H9 (cell line): ENCODE measurements at regions not wholly inside any gene's neighbourhood (a gene's known extent, or its start where the extent isn't known, plus 50 kb on each side); places are given as distances from the start of the nearest gene placed in this dataset.

Source experiments
- DNase-seq: peaks from one replicate; pipeline ENCODE4 v3.0.0-alpha.2; 2017
- H2AFZ ChIP-seq: one replicate; pipeline ENCODE4 v1.6.1; 2013; ENCODE audit warnings: mild to moderate bottlenecking, low read length, control low read depth, moderate library complexity
- H2AK5ac ChIP-seq: 2 replicates; pipeline ENCODE4 v1.6.1; 2013; ENCODE audit warnings: low read length, control low read depth, mixed read lengths; ENCODE audit not compliant: insufficient read length
- H2BK120ac ChIP-seq: one replicate; pipeline ENCODE4 v1.6.1; 2013; ENCODE audit warnings: low read depth, mild to moderate bottlenecking, low read length, control low read depth, inconsistent platforms; ENCODE audit not compliant: poor library complexity, severe bottlenecking
- H2BK12ac ChIP-seq: 2 replicates; pipeline ENCODE4 v1.6.1; 2013; ENCODE audit warnings: low read length, control low read depth, mixed read lengths, low read depth; ENCODE audit not compliant: insufficient read length
- H2BK15ac ChIP-seq: 2 replicates; pipeline ENCODE4 v1.6.1; 2013; ENCODE audit warnings: low read depth, low read length, control low read depth
- H2BK20ac ChIP-seq: one replicate; pipeline ENCODE4 v1.6.1; 2013; ENCODE audit warnings: low read depth, mild to moderate bottlenecking, low read length, control low read depth, inconsistent platforms; ENCODE audit not compliant: poor library complexity, severe bottlenecking
- H2BK5ac ChIP-seq: 2 replicates; pipeline ENCODE4 v1.6.1; 2013; ENCODE audit warnings: low read length, control low read depth, mixed read lengths; ENCODE audit not compliant: insufficient read length
- H3K14ac ChIP-seq: 2 replicates; pipeline ENCODE4 v1.6.1; 2013; ENCODE audit warnings: low read length, control low read depth; ENCODE audit not compliant: insufficient read depth
- H3K18ac ChIP-seq: 2 replicates; pipeline ENCODE4 v1.6.1; 2013; ENCODE audit warnings: low read depth, mild to moderate bottlenecking, mixed read lengths, low read length, control low read depth; ENCODE audit not compliant: insufficient read length
- H3K23ac ChIP-seq: 2 replicates; pipeline ENCODE4 v1.6.1; 2013; ENCODE audit warnings: low read length, control low read depth, mixed read lengths, low read depth; ENCODE audit not compliant: insufficient read length
- H3K23me2 ChIP-seq: 2 replicates; pipeline ENCODE4 v1.6.1; 2013; ENCODE audit warnings: low read depth, mild to moderate bottlenecking, mixed read lengths, low read length, control low read depth; ENCODE audit not compliant: insufficient read length, poor library complexity, severe bottlenecking
- H3K27ac ChIP-seq: 2 replicates; pipeline ENCODE4 v1.5.1; 2013; ENCODE audit warnings: low read length, control low read depth, mixed read lengths, low read depth; ENCODE audit not compliant: insufficient read length
- H3K27me3 ChIP-seq: 2 replicates; pipeline ENCODE4 v1.6.1; 2013; ENCODE audit warnings: low read length, control low read depth, inconsistent platforms; ENCODE audit not compliant: insufficient read depth
- H3K4ac ChIP-seq: 2 replicates; pipeline ENCODE4 v1.6.1; 2013; ENCODE audit warnings: low read depth, mild to moderate bottlenecking, control low read depth, inconsistent platforms, low read length, moderate library complexity
- H3K4me1 ChIP-seq: 2 replicates; pipeline ENCODE4 v1.6.1; 2013; ENCODE audit warnings: low read length, control low read depth, inconsistent platforms; ENCODE audit not compliant: insufficient read depth
- H3K4me2 ChIP-seq: 2 replicates; pipeline ENCODE4 v1.6.1; 2013; ENCODE audit warnings: low read length, control low read depth, mixed read lengths; ENCODE audit not compliant: insufficient read length, insufficient read depth
- H3K56ac ChIP-seq: 2 replicates; pipeline ENCODE4 v1.6.1; 2013; ENCODE audit warnings: low read depth, mild to moderate bottlenecking, mixed read lengths, low read length, control low read depth; ENCODE audit not compliant: insufficient read length
- H3K79me1 ChIP-seq: 2 replicates; pipeline ENCODE4 v1.6.1; 2013; ENCODE audit warnings: low read depth, mild to moderate bottlenecking, moderate library complexity, low read length, control low read depth, inconsistent platforms; ENCODE audit not compliant: insufficient read depth, poor library complexity, severe bottlenecking
- H3K79me2 ChIP-seq: 2 replicates; pipeline ENCODE4 v1.6.1; 2013; ENCODE audit warnings: low read length, control low read depth, inconsistent platforms; ENCODE audit not compliant: insufficient read depth
- H3K9ac ChIP-seq: 2 replicates; pipeline ENCODE4 v1.6.1; 2013; ENCODE audit warnings: low read length, control low read depth, mixed read lengths; ENCODE audit not compliant: insufficient read length; ENCODE audit errors: extremely low read depth
- H3K9me3 ChIP-seq: one replicate; pipeline ENCODE4 v1.6.1; 2013; ENCODE audit warnings: low read depth, low read length, inconsistent platforms; ENCODE audit not compliant: control insufficient read depth
- H3T11ph ChIP-seq: one replicate; pipeline ENCODE4 v1.6.1; 2013; ENCODE audit warnings: mild to moderate bottlenecking, low read length, control low read depth, inconsistent platforms
- H4K20me1 ChIP-seq: one replicate; pipeline ENCODE4 v1.6.1; 2013; ENCODE audit not compliant: control insufficient read depth, insufficient read length, insufficient read depth
- H4K5ac ChIP-seq: 2 replicates; pipeline ENCODE4 v1.6.1; 2013; ENCODE audit warnings: low read depth, mild to moderate bottlenecking, mixed read lengths, low read length, control low read depth; ENCODE audit not compliant: insufficient read length
- H4K8ac ChIP-seq: replicated peaks from 2 replicates; pipeline ENCODE4 v1.6.1; 2013; ENCODE audit warnings: low read length, control low read depth, mixed read lengths, low read depth; ENCODE audit not compliant: insufficient read length
- H4K91ac ChIP-seq: 2 replicates; pipeline ENCODE4 v1.6.1; 2013; ENCODE audit warnings: low read depth, mild to moderate bottlenecking, moderate library complexity, mixed read lengths, low read length, control low read depth; ENCODE audit not compliant: insufficient read length
- H3K27ac Mint-ChIP-seq, 3 experiments: 2 replicates in 2 of 3; 3 replicates in 1 of 3; pipeline ENCODE4 v1.8.0; 2020 to 2021; ENCODE audit warnings: mixed read lengths in 3 of 3, mild to moderate bottlenecking in 1 of 3, moderate library complexity in 1 of 3
- H3K27me3 Mint-ChIP-seq: 2 replicates; pipeline ENCODE4 v1.8.0; 2021; ENCODE audit warnings: low read depth, mild to moderate bottlenecking, moderate library complexity, mixed read lengths
- H3K36me3 Mint-ChIP-seq, 3 experiments: 2 replicates in 2 of 3; 3 replicates in 1 of 3; pipeline ENCODE4 v1.8.0; 2020 to 2021; ENCODE audit warnings: low read depth in 3 of 3, mixed read lengths in 3 of 3; ENCODE audit not compliant: insufficient read depth in 1 of 3
- H3K4me1 Mint-ChIP-seq, 2 experiments: 2 replicates each; pipeline ENCODE4 v1.8.0; 2020; ENCODE audit warnings: mixed read lengths in 2 of 2
- H3K4me3 Mint-ChIP-seq, 2 experiments: 2 replicates in 1 of 2; 3 replicates in 1 of 2; pipeline ENCODE4 v1.8.0; 2020 to 2021; ENCODE audit warnings: mild to moderate bottlenecking in 2 of 2, mixed read lengths in 2 of 2, moderate library complexity in 1 of 2
- H3K9me3 Mint-ChIP-seq, 2 experiments: 2 replicates in 1 of 2; 3 replicates in 1 of 2; pipeline ENCODE4 v1.8.0; 2020; ENCODE audit warnings: mild to moderate bottlenecking in 2 of 2, mixed read lengths in 2 of 2, moderate library complexity in 1 of 2
- WGBS: extraction: QIAGEN DNeasy Blood & Tissue Kit; methylation state at CpG from one replicate; pipeline ENCODE4 v1.1.7; 2013; ENCODE audit warnings: missing lambda C conversion rate, low lambda C conversion rate, mixed read lengths; ENCODE audit not compliant: insufficient read length; ENCODE audit errors: extremely low coverage; 5-methylcytosine and 5-hydroxymethylcytosine counted together
- TF ChIP-seq, protein P1 (sequence below): fragments of 200-600 bp; sonication (generic); conservative IDR thresholded peaks from 3 replicates; pipeline ENCODE4 v1.8.0; 2021; ENCODE audit warnings: antibody characterized with exemption, mild to moderate bottlenecking

DNA sequence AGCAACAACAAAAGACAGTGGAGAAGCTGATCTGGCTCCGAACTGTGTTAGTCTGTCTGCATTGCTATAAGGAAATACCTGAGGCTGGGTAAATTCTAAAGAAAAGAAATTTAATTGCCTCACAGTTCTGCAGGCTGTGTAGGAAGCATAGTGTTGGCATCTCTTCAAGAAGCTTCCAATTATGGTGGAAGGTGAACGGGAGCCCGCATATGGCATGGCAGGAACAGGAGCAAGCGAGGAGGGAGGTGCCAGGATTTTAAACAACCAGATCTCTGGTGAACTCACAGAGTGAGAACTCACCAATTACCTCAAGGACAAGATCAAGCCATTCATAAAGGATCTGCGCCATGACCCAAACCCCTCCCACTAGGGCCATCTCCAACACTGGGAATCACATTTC is 293.5 kb downstream of the SMOC2 start:
- no peak overlapping the region for H3K27ac ChIP-seq
- no peak overlapping the region; the same call in 1 of the 2 replicates for H2BK15ac ChIP-seq
- H2AK5ac ChIP-seq = no peak overlapping the region
- H3K23me2 ChIP-seq = no peaks in the 10 kb centered on the region
- no peak overlapping the region for H3K4me3 Mint-ChIP-seq
- H2AFZ ChIP-seq = no peak overlapping the region
- H3K79me2 ChIP-seq = no peaks in the 10 kb centered on the region
- H2BK12ac ChIP-seq = no peak overlapping the region
- H2BK5ac ChIP-seq = no peak overlapping the region
- no peak overlapping the region for H3K23ac ChIP-seq
- no peak overlapping the region for H3K18ac ChIP-seq
- H3K4me1 Mint-ChIP-seq = peaks cover 9 to 11% of the 10 kb centered on the region in 2 experiments
- H3K4me2 ChIP-seq = no peak overlapping the region
- no peak overlapping the region for H4K5ac ChIP-seq
- H3K27me3 Mint-ChIP-seq = no peaks in the 10 kb centered on the region; the same call in 1 of the 2 replicates
- no CpG with 5 or more reads among the region's 5 CpGs for WGBS
- H3K79me1 ChIP-seq = no peaks in the 10 kb centered on the region
- no peaks in the 10 kb centered on the region for H3K4me1 ChIP-seq
- H3K9me3 ChIP-seq = no peaks in the 10 kb centered on the region
- H4K91ac ChIP-seq = no peak overlapping the region
- H4K20me1 ChIP-seq = no peaks in the 10 kb centered on the region
- H3K9ac ChIP-seq = no peak overlapping the region
- H3K4ac ChIP-seq = no peak overlapping the region
- H3K9me3 Mint-ChIP-seq = peaks cover 4 to 11% of the 10 kb centered on the region in 2 experiments; a peak in 4 of 5 replicates
- H3K56ac ChIP-seq = no peak overlapping the region
- H4K8ac ChIP-seq = no peak overlapping the region
- no peak overlapping the region for H3K27ac Mint-ChIP-seq
- H3K27me3 ChIP-seq = no peaks in the 10 kb centered on the region
- no peak overlapping the region for H3T11ph ChIP-seq
- H2BK20ac ChIP-seq = no peak overlapping the region
- H3K36me3 Mint-ChIP-seq = peaks cover 0 to 5% (median 0%) of the 10 kb centered on the region in 3 experiments; a peak in 2 of 7 replicates
- no peak for DNase-seq
- TF ChIP-seq, protein P1, sequence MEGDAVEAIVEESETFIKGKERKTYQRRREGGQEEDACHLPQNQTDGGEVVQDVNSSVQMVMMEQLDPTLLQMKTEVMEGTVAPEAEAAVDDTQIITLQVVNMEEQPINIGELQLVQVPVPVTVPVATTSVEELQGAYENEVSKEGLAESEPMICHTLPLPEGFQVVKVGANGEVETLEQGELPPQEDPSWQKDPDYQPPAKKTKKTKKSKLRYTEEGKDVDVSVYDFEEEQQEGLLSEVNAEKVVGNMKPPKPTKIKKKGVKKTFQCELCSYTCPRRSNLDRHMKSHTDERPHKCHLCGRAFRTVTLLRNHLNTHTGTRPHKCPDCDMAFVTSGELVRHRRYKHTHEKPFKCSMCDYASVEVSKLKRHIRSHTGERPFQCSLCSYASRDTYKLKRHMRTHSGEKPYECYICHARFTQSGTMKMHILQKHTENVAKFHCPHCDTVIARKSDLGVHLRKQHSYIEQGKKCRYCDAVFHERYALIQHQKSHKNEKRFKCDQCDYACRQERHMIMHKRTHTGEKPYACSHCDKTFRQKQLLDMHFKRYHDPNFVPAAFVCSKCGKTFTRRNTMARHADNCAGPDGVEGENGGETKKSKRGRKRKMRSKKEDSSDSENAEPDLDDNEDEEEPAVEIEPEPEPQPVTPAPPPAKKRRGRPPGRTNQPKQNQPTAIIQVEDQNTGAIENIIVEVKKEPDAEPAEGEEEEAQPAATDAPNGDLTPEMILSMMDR = no peak
- H2BK120ac ChIP-seq = no peak overlapping the region
- H3K14ac ChIP-seq = no peak overlapping the region
